CD4-positive, alpha-beta memory T cell (primary cell): ENCODE measurements at regions not wholly inside any gene's neighbourhood (a gene's known extent, or its start where the extent isn't known, plus 50 kb on each side); places are given as distances from the start of the nearest gene placed in this dataset.
A peak's percentile ranks its signal among the peaks of the same experiment; 100 is the strongest.

Source experiments
- CTCF ChIA-PET: fragments of 350-600 bp; sonication (Branson Sonifier 250); formaldehyde crosslinking; loops from one replicate; lab custom pipeline; 2021; ENCODE audit warnings: inconsistent platforms; ENCODE audit not compliant: partially characterized antibody; lab: Charles Lee
- POLR2A ChIA-PET: fragments of 350-600 bp; sonication (Branson Sonifier 250); formaldehyde crosslinking; loops from one replicate; lab custom pipeline; 2021; ENCODE audit not compliant: partially characterized antibody; lab: Charles Lee
- DNase-seq, 5 donors: peaks; one replicate each; pipeline versions ENCODE4 v3.0.0 to v3.0.0-alpha.2; 2020 to 2022; ENCODE audit warnings: mixed read lengths in 1 of 5
- H3K27ac ChIP-seq: one replicate; pipeline ENCODE4 v1.7.0; 2013; ENCODE audit warnings: low read depth, low read length
- H3K27me3 ChIP-seq: 2 replicates; pipeline ENCODE4 v1.7.0; 2013; ENCODE audit warnings: mild to moderate bottlenecking, low read length, moderate library complexity; ENCODE audit not compliant: insufficient read depth
- H3K36me3 ChIP-seq: 2 replicates; pipeline ENCODE4 v1.7.0; 2013; ENCODE audit warnings: mild to moderate bottlenecking, low read length, moderate library complexity; ENCODE audit not compliant: insufficient read depth
- H3K4me1 ChIP-seq: 2 replicates; pipeline ENCODE4 v1.7.0; 2013; ENCODE audit warnings: mild to moderate bottlenecking, low read length, moderate library complexity; ENCODE audit not compliant: insufficient read depth
- H3K4me3 ChIP-seq, 2 donors: one replicate each; pipeline ENCODE4 v1.7.0; 2013; ENCODE audit warnings: low read length in 2 of 2, mild to moderate bottlenecking in 1 of 2
- H3K9me3 ChIP-seq, 2 donors: one replicate each; pipeline ENCODE4 v1.7.0; 2013; ENCODE audit warnings: low read length in 2 of 2, control low read depth in 1 of 2; ENCODE audit not compliant: control insufficient read depth in 1 of 2
- H3K27ac Mint-ChIP-seq, 7 donors: one replicate each; pipeline ENCODE4 v1.8.0; 2020 to 2021; ENCODE audit warnings: mixed read lengths in 7 of 7, mild to moderate bottlenecking in 6 of 7, inconsistent platforms in 3 of 7, moderate library complexity in 3 of 7
- H3K27me3 Mint-ChIP-seq, 2 donors: one replicate each; pipeline ENCODE4 v1.8.0; 2020 to 2021; ENCODE audit warnings: mixed read lengths in 2 of 2
- H3K36me3 Mint-ChIP-seq, 2 donors: one replicate each; pipeline ENCODE4 v1.8.0; 2020 to 2021; ENCODE audit warnings: mixed read lengths in 2 of 2, inconsistent platforms in 1 of 2, mild to moderate bottlenecking in 1 of 2
- H3K4me1 Mint-ChIP-seq, 4 donors: one replicate each; pipeline ENCODE4 v1.8.0; 2020 to 2021; ENCODE audit warnings: mixed read lengths in 4 of 4, mild to moderate bottlenecking in 1 of 4
- H3K4me3 Mint-ChIP-seq, 8 donors: one replicate each; pipeline ENCODE4 v1.8.0; 2020 to 2021; ENCODE audit warnings: mixed read lengths in 8 of 8, mild to moderate bottlenecking in 7 of 8, moderate library complexity in 6 of 8, inconsistent platforms in 3 of 8
- H3K9me3 Mint-ChIP-seq, 8 donors: one replicate each; pipeline ENCODE4 v1.8.0; 2020 to 2021; ENCODE audit warnings: mixed read lengths in 8 of 8, mild to moderate bottlenecking in 5 of 8, inconsistent platforms in 3 of 8, moderate library complexity in 1 of 8
- intact Hi-C: fragments of 100-400 bp; cut with micrococcal nuclease; formaldehyde crosslinking; loops from one replicate; pipeline ENCODE4 v1.15.1; 2023

- DNase-seq: no peak
- Mint-ChIP-seq H3K27ac (no peak overlapping the region), H3K9me3 (peaks cover 0 to 4% (median under 1%) of the 10 kb centered on the region in 8 donors), H3K4me3 (no peak overlapping the region), H3K36me3 (no peaks in the 10 kb centered on the region), H3K4me1 (peaks cover 0 to 8% (median 1%) of the 10 kb centered on the region in 4 donors), H3K27me3 (no peaks in the 10 kb centered on the region)
- no peaks in the 10 kb centered on the region for H3K9me3 ChIP-seq
- no peak overlapping the region for H3K27ac ChIP-seq
- no peaks in the 10 kb centered on the region for H3K27me3 ChIP-seq
- intact Hi-C loops: no loop called here
- no peaks in the 10 kb centered on the region for H3K36me3 ChIP-seq
- POLR2A ChIA-PET: no interaction called here
- CTCF ChIA-PET: no interaction called here
- H3K4me1 ChIP-seq: peaks cover 10% of the 10 kb centered on the region
- no peak overlapping the region for H3K4me3 ChIP-seq
These were observed 382.0 kb upstream of the TRAM1L1 start for GRCh38 chr4:117467404-117467803.

GRCh38 chr4:117474987-117475386, 389.6 kb upstream of the TRAM1L1 start:
- ChIA-PET POLR2A (no interaction called here), CTCF (no interaction called here)
- intact Hi-C loops: no loop called here
- Histone ChIP-seq H3K9me3 (no peaks in the 10 kb centered on the region), H3K4me1 (peaks cover 10% of the 10 kb centered on the region), H3K36me3 (no peaks in the 10 kb centered on the region), H3K27ac (no peak overlapping the region), H3K27me3 (no peaks in the 10 kb centered on the region), H3K4me3 (no peak overlapping the region)
- Mint-ChIP-seq H3K4me1 (peaks cover 0 to 11% (median 1%) of the 10 kb centered on the region in 4 donors), H3K36me3 (no peaks in the 10 kb centered on the region), H3K27me3 (no peaks in the 10 kb centered on the region), H3K4me3 (peak overlapping the region in 1 of 8 donors; percentile 31), H3K9me3 (peaks cover 0 to 7% (median 0%) of the 10 kb centered on the region in 8 donors), H3K27ac (peak overlapping the region in 1 of 7 donors; percentile 20)
- no peak for DNase-seq

DNA sequence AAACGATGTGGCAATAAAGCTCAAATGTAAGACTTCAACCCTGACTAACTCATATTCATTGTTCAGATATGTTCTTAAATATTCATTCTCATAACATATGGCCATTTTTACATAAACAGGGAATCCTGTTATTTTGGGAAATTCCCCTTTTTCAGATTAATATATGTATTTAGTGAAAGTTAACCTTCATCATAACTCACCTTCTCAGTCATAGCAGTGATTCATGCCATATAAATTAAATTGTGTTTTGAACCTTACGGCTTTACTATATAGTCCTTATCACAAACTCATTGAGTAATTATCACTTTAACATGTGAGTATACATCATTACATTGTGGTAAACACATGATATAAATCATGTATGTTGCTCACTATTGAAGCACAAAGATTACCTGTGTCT, 392.5 kb upstream of the TRAM1L1 start:
- Histone ChIP-seq H3K27ac (no peak overlapping the region), H3K4me1 (no peaks in the 10 kb centered on the region), H3K9me3 (no peaks in the 10 kb centered on the region), H3K4me3 (no peak overlapping the region), H3K36me3 (no peaks in the 10 kb centered on the region), H3K27me3 (no peaks in the 10 kb centered on the region)
- peaks cover 0 to 6% (median 0%) of the 10 kb centered on the region in 8 donors for H3K9me3 Mint-ChIP-seq
- H3K4me1 Mint-ChIP-seq: peaks cover 0 to 2% (median under 1%) of the 10 kb centered on the region in 4 donors
- H3K4me3 Mint-ChIP-seq: no peak overlapping the region
- ChIA-PET POLR2A (no interaction called here), CTCF (no interaction called here)
- H3K27ac Mint-ChIP-seq: no peak overlapping the region
- intact Hi-C loops: no loop called here
- no peaks in the 10 kb centered on the region for H3K36me3 Mint-ChIP-seq
- H3K27me3 Mint-ChIP-seq: no peaks in the 10 kb centered on the region
- DNase-seq: no peak

DNA sequence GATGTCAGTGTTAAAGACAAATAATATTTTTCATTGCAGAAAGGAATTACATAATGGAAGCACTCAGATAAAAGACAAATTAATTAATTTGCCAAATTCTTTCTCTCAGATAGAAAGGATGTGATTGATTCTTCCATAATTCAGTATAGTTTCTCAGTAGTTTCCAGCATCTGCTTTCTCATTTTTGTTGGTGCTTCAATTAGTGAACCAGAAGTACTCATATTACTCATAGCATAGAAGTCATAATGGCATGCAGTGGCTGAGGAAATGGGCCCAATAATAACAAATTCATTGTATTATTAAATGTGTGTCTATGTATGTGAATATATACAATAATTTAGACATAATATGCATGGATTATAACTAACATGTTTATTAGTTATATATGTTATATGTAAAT, 393.3 kb upstream of the TRAM1L1 start:
- Mint-ChIP-seq H3K36me3 (no peaks in the 10 kb centered on the region), H3K27me3 (no peaks in the 10 kb centered on the region), H3K9me3 (peaks cover 0 to 8% (median 0%) of the 10 kb centered on the region in 8 donors), H3K4me3 (no peak overlapping the region), H3K4me1 (peaks cover 0 to 2% (median under 1%) of the 10 kb centered on the region in 4 donors), H3K27ac (no peak overlapping the region)
- intact Hi-C loops: no loop called here
- no peak overlapping the region for H3K27ac ChIP-seq
- H3K4me1 ChIP-seq: no peaks in the 10 kb centered on the region
- no peaks in the 10 kb centered on the region for H3K27me3 ChIP-seq
- ChIA-PET POLR2A (no interaction called here), CTCF (no interaction called here)
- no peak overlapping the region for H3K4me3 ChIP-seq
- no peaks in the 10 kb centered on the region for H3K9me3 ChIP-seq
- no peaks in the 10 kb centered on the region for H3K36me3 ChIP-seq
- no peak for DNase-seq

GRCh38 chr4:117479673-117480072, 394.3 kb upstream of the TRAM1L1 start:
- H3K9me3 Mint-ChIP-seq: peaks cover 0 to 8% (median 0%) of the 10 kb centered on the region in 8 donors
- CTCF ChIA-PET: no interaction called here

DNA sequence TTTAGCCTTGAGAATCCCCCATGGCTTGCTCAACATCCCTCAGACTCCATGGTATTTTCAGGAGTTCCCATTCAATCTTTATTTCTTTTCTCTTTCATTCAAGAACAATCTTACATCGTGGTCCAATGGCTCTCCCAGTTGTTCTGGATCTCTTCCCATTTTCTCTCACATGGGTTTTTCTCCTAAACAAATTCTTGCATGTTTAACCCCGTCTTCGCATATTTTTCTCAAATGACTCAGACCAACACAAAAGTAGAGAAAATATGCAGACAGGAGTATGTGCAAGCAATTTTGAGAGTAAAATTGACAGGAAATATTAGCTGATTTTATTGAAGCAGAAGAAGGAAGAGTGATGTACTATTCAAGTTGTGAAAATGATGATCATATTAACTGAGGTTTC, 396.4 kb upstream of the TRAM1L1 start:
- ChIA-PET CTCF (no interaction called here), POLR2A (no interaction called here)
- Histone ChIP-seq H3K4me1 (no peaks in the 10 kb centered on the region), H3K4me3 (no peak overlapping the region), H3K27me3 (no peaks in the 10 kb centered on the region), H3K27ac (no peak overlapping the region), H3K9me3 (no peaks in the 10 kb centered on the region), H3K36me3 (no peaks in the 10 kb centered on the region)
- no peak overlapping the region for H3K27ac Mint-ChIP-seq
- intact Hi-C loops: no loop called here
- H3K27me3 Mint-ChIP-seq: no peaks in the 10 kb centered on the region
- no peak overlapping the region for H3K4me3 Mint-ChIP-seq
- no peak for DNase-seq
- no peaks in the 10 kb centered on the region for H3K36me3 Mint-ChIP-seq
- peaks cover 0 to 8% (median 0%) of the 10 kb centered on the region in 8 donors for H3K9me3 Mint-ChIP-seq
- no peaks in the 10 kb centered on the region for H3K4me1 Mint-ChIP-seq

More at GRCh38 chr4:117479673-117480072, 394.3 kb upstream of the TRAM1L1 start:
- H3K27me3 ChIP-seq: no peaks in the 10 kb centered on the region
- no peaks in the 10 kb centered on the region for H3K36me3 ChIP-seq
- no peak overlapping the region for H3K27ac ChIP-seq
- Mint-ChIP-seq H3K27me3 (no peaks in the 10 kb centered on the region), H3K4me1 (peaks cover 0 to 2% (median under 1%) of the 10 kb centered on the region in 4 donors), H3K27ac (no peak overlapping the region), H3K36me3 (no peaks in the 10 kb centered on the region), H3K4me3 (no peak overlapping the region)
- no peak for DNase-seq
- POLR2A ChIA-PET: no interaction called here
- intact Hi-C loops: no loop called here
- H3K9me3 ChIP-seq: no peaks in the 10 kb centered on the region
- no peaks in the 10 kb centered on the region for H3K4me1 ChIP-seq
- no peak overlapping the region for H3K4me3 ChIP-seq

GRCh38 chr4:117488692-117489091, 403.3 kb upstream of the TRAM1L1 start:
- no peaks in the 10 kb centered on the region for H3K36me3 ChIP-seq

GRCh38 chr4:117489107-117489506, 403.7 kb upstream of the TRAM1L1 start:
- no peak for DNase-seq
- ChIA-PET POLR2A (no interaction called here), CTCF (no interaction called here)
- no peaks in the 10 kb centered on the region for H3K9me3 ChIP-seq
- H3K4me3 Mint-ChIP-seq: no peak overlapping the region
- peaks cover 0 to 4% (median 0%) of the 10 kb centered on the region in 8 donors for H3K9me3 Mint-ChIP-seq
- no peaks in the 10 kb centered on the region for H3K36me3 ChIP-seq
- no peaks in the 10 kb centered on the region for H3K4me1 Mint-ChIP-seq
- no peaks in the 10 kb centered on the region for H3K36me3 Mint-ChIP-seq
- H3K4me3 ChIP-seq: no peak overlapping the region
- H3K27ac ChIP-seq: no peak overlapping the region
- no peaks in the 10 kb centered on the region for H3K27me3 ChIP-seq
- intact Hi-C loops: no loop called here
- H3K4me1 ChIP-seq: no peaks in the 10 kb centered on the region
- no peaks in the 10 kb centered on the region for H3K27me3 Mint-ChIP-seq
- H3K27ac Mint-ChIP-seq: no peak overlapping the region

More at GRCh38 chr4:117488692-117489091, 403.3 kb upstream of the TRAM1L1 start:
- Mint-ChIP-seq H3K27ac (no peak overlapping the region), H3K27me3 (no peaks in the 10 kb centered on the region), H3K9me3 (peaks cover 0 to 4% (median 0%) of the 10 kb centered on the region in 8 donors), H3K36me3 (no peaks in the 10 kb centered on the region), H3K4me1 (no peaks in the 10 kb centered on the region), H3K4me3 (no peak overlapping the region)
- H3K4me1 ChIP-seq: no peaks in the 10 kb centered on the region
- intact Hi-C loops: no loop called here
- DNase-seq: no peak
- no peak overlapping the region for H3K4me3 ChIP-seq
- CTCF ChIA-PET: no interaction called here
- H3K9me3 ChIP-seq: no peaks in the 10 kb centered on the region
- no peaks in the 10 kb centered on the region for H3K27me3 ChIP-seq
- no peak overlapping the region for H3K27ac ChIP-seq
- POLR2A ChIA-PET: no interaction called here
